HL-60/S4 treated with retinoic acid at 250 ng/mL for 4 days and 3 days (cell line): ENCODE measurements at regions not wholly inside any gene's neighbourhood (a gene's known extent, or its start where the extent isn't known, plus 50 kb on each side); places are given as distances from the start of the nearest gene placed in this dataset.

Experiments used
- in situ Hi-C: fragments of 300-500 bp; cut with MboI; formaldehyde crosslinking; loops from 2 replicates; pipeline ENCODE4 v1.7.0; 2022; ENCODE audit warnings: low sequenced_read_pairs

DNA sequence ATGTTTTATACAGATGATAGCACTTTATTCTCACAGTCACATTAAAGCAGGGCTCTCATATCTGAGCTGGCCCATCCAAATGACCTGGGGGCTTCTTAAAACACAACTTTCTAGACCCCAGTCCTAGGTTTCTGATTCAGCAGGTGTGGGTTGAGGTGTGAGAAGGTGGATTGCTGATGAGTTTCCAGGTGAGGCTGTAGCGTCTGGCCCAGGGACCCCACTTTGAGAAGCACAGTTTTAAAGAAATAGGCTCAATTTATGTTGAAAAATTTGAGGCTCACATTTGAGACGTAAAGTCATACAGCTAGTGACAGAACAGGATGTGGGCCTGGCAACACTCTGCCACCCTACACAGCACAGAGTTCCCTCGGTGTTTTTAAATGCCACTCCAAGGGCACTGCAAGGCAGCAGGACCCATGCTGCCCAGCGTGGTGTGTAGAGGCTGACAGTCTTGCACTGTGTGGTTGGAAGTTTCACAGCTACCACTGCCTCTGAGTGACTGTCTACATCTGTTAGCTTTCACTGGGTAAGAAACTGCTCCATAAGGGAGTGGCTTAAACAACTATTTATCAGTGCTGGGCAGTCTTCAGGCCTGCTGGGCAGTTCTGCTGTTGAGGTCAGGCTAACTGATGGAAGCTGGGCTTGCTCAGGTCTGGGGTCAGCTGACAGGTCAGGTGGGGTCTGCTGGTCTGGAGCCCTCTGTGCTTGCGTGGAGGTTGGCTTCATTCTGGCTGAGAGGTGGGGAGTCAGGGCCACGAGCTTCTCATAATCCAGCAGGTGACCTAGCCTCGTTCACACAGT, 319.7 kb downstream of the CXCL12 start:
- in situ Hi-C loops: no loop called here

DNA sequence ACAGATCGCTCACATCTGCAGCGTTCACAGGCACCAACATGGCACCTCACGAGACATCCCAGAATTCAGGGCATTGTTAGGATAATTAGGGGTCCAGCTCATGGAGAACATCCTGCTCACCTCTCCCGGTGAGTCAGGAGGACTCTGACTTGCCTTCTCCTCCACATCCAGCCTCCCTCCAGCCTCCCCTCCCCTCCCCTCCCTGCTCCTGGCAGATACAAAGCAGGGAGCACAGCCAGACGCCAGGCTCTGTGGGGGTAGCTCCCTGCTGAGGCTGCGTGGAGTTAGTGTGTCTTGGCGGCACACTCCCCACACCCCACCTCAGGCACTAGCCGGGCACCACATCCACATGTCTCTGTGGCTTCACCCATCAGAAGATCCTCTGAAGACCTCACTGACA, 320.6 kb downstream of the CXCL12 start:
- in situ Hi-C loops: no loop called here

DNA sequence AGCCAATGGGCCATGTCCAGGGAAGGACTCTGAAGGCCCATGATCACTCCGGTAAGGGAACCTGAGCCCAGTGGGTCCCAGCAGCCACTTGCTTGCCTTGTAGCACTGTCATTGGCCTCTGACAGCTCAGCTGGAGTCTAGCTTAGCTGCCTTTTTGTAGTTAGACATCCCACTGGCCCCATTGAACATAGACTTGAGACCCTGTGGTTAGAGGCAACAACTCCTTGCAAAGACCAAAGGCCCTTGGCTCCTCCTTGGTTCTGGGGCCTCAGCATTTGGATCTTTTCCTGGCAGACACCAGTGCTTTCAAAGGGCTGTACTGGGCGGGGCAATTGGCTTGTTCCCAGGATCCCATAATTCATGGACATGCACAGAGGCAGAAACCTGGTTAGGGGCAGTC, 321.2 kb downstream of the CXCL12 start:
- in situ Hi-C loops: no loop called here

DNA sequence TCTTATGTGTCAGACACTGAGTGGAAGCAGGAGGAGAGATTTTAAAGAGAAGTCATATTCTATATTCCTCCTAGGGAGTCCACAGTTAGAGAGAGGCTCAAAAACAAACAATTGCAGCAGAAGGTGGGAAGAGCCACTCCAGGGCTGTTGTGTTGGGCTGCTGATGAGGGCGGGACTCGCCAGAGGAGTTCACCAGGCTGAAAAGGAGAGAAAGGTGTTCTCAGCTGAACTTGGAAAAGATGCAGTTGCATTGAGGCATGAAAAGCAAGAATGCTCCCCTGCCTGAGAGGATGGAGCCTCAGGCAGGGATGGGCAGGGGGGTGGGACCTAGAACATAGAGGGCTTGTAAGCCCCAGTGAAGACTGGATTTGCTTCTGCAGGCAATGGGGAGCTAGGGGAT, 324.2 kb downstream of the CXCL12 start:
- in situ Hi-C loops: no loop called here

DNA sequence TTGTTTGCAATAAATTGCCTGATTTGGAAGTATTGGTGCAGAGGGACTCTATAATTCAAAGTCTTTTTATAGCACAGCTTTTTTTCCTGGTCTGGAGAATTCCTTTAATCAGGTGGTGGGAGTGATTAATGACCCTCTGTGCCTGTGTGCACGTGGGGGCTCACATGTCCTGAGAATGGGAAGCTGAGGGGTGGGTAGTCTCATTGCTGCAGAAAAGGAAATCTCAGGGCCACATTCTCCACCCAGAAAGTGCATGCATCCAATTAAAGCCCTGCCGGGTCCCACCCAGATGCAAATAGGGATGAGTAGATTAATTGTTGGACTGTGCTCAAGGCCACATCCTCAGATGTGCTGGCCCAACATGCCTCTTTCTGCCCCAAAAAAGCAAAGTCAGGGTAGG, 324.7 kb downstream of the CXCL12 start:
- in situ Hi-C loops: no loop called here

DNA sequence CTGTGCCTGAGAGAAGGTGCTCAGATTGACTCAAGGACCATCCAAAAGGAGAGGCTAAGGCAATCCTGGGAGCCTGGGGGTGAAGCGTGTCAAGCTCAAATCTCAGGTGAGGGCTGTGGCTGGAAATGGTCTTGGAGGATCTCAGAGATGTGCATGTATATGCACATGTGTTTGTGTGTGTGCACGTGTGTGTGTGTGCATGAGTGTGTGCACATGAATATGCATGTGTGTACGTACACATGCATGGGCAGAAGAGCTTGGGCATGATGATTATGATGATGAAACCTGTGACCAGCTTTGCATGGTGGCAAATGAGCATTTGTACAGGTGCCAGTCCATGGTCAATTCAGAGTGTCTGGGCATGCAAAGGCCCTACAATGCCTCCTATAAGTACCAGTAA, 326.6 kb downstream of the CXCL12 start:
- in situ Hi-C loops: no loop called here

DNA sequence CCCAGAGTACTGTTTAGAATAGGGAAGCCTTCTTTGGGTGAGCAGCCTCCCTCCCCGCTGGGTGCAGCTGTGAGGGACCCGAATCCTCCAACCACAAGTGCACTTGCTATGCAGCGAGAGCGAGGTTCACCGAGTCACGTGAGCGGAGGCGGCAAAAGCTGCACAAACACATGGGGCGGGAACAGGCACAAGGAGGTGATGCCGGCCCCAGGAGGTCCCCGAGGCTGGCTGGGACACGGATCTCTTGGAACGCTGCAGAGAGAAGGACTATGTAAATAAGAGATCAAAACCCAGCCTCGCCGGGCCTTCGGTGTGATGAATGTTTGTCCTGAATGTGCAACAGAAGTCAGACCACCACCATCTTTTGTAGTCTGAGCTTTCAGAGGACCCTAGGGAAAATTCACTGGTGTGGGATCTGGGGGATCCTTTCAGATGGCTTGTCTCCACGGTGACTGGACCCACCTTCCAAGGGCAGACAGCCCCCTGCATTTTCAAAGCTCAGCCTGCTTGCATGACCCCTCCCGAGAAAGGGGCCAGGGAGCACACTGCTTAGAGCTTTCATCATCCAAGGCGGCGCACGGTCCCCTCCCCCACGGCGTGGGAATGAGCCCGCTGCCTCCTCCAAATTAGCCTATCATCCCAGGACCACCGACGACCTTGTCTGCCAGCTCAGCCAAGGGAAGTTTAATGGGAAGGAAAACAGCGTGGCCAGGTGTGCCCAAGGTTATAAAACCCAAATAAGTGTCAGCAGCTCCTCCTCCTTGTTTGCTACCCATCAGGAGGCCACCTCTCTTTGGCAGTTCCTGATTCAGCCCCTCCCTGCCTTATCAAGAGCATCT, 327.7 kb downstream of the CXCL12 start:
- in situ Hi-C loops: no loop called here

DNA sequence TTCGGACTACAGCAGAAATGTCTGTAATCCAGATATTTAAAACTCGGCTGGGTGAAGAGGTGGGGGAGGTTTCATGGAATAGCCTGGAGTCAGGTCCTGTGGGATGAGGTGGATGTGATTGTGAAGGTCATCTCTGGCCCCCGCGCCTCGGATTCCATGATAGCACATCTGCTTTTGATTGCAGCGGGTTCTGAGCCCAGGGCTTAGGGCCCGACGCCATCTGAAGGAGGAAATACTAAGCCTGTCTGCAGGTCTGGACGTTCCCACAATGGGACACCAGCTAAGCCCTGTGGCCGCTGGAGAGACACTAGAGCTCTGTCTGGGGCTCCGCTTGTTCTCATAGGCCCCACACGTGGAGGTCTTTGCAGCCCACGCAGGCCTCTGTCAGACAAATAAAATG, 328.7 kb downstream of the CXCL12 start:
- in situ Hi-C loops: no loop called here

DNA sequence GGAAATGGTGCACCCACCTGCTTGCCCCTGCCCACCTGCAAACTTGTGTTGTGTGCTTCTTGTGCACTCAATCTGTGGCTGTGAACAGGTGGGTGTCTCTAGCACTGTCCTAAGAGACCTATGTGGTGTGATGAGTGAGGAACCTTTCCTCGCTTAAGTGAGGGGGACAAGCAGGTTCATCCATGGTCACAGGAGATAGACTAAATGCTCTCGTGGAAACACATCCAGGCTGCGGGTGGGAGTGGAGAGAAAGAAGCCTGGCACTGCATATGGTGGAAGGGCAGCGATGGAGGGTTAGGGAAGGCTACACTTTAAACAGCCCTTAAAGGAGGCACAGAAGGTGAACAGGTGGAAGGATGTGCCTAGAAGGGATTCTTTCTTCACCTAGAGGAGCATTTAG, 330.9 kb downstream of the CXCL12 start:
- in situ Hi-C loops: no loop called here

DNA sequence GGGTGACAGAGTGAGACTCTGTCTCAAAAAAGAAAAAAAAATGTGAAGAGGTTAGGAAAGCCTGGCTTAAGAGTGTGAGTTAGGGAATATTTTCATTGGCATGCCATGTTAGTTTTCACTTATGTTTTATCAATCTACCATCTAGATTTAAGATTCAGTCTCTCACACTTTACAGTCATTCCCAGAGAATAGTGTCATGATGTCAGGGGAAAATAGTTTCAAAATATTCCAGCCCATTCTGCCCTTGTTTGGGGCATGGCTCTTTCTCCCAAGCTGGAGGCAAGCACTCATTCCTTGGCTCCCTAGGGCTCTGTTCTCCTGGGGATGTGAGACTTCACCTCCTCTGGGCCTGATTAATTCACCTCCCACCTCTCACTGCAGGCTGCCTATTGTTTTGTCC, 331.5 kb downstream of the CXCL12 start:
- in situ Hi-C loops: no loop called here

DNA sequence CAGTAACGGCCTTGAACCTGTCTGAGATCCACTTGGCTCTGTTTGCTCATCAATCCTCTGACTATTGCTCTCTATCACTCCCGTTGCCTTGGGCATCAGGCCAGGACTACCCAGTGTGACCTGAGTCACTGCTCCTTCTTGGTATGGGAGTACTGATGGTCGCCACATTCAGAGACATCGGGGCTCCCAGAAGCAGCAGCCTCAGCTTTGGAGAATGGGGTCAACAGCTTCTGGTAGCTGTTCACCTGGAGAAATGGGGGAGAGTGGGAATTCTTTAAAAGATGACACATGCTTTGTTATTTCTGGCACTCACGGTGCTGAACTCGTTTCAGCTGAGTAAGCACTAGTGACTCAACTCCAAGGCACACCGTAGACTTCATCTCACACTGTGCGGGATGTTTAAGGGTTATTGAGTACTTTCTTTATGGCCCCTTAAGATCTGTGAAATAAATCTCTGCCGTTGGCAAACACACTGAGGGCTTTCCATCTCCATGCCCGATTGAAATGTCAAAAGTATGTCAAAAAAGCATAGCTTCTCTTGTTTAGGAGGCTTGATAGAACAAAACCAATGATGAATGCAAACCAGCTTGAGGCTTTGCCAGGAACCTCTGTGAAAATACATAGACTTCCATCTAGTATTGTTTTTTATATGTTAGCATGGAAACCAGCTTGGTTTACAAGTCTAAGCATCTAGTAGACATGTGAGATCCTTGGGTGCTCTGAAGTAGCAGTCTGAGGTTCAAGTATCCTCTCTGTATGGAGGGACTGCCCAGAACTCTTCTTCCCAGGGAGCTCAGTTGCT, 333.1 kb downstream of the CXCL12 start:
- in situ Hi-C loops: no loop called here

DNA sequence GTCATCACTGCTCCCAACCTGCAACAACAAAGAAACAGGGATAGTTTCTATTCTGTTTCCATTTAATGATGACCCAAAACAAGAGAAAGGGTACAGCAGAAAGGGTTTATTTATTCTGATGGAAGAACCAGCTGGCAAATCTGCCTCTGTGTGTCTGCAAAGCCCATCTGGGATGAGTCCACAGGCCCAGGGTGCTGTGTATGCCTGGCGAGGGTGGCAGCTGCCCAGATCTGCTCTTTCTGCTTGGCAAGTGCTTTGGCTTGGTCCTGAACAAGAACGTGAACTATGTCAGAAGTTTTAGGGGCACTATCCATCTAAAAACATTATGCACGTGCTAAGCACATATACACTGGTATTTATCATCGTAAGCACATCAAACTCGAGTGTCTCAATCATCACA, 333.8 kb downstream of the CXCL12 start:
- in situ Hi-C loops: no loop called here

DNA sequence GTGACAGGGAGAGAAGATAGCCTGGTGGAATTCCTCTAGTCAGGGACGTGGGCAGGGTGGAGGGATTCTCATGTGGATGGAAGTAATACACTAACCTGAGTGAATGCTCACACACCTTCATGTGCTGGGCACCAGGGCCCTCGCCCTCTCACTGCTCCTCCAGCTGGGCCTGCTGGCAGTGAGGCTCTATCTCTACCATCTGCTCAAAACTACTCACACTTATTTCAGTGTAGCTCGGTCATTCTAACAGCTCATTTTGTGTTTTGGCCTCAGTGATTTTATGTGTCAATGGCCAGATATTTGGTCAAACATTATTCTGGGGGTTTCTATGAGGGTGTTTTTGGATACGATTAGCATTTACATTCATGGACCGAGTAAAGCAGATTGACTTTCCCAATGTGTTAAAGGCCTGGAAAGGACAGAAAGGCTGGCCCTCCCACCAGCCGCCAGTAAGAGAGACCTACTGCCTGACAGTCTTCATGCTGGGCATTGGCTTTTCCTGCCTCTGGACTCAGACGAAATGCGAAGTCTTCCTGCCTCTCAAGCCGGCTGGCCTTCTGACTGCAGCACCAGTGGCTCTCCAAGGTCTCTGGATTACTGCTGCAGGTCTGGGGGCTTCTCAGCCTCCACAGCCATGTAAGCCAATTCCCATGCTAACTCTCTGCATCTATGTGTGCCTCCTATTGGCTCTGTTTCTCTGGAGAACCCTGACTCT, 335.4 kb downstream of the CXCL12 start:
- in situ Hi-C loops: no loop called here

DNA sequence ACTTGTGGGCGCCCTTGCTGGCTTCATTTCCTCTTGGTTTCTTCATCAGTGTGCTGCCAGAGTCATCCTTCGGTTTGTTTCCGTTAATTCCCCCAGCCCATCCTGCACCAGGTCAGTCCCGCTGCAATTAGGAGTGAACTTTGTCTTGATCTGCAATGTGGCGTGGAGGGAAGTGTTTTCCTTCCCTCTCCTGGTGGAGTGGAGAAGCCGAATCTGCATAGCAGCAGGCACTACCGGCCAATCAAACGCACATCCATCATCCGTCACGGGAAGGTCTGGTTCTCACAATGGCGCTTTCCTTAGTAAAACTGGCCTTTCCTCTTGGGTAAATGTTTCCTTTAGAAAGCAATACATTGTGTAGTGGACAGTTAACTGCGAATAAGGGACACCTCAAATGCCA, 337.5 kb downstream of the CXCL12 start:
- in situ Hi-C loops: no loop called here

DNA sequence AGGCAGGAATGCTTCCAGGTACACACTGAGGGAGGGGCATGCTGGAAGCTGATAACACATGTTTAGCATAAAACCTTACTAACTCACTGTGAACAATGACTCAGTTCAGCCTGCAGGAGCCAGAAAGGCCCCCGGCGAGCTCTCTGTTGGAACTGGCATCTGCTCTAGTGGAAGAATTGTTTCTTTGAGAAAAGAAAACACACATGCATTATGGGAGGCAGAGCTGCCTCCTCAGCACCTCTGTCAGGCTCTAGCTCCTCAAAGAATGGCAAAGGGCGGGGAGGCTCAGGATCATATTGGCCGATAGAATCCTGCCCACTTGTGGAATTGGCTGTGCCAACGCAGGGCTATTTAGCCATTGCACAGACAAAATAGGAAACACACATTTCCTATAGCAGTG, 338.3 kb downstream of the CXCL12 start:
- in situ Hi-C loops: no loop called here

DNA sequence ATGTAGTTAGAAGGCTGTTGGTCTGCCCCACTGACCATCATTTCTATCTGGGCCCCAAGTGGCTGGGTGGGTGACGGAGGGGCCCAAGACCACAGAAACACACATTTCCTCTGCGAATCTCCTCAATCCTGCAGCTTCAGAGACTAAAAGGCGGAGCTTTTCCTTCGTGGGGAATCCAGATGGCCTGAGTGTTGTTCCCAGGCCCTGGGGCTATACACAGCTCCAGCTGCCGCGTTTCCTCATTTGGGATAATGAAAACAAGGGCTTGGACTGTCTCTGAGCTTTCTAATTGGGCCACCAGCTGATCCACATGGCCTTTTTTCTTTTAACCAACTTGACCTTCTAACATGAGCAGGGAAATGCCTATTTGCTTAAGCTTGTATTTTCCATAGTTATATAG, 339.9 kb downstream of the CXCL12 start:
- in situ Hi-C loops: no loop called here

DNA sequence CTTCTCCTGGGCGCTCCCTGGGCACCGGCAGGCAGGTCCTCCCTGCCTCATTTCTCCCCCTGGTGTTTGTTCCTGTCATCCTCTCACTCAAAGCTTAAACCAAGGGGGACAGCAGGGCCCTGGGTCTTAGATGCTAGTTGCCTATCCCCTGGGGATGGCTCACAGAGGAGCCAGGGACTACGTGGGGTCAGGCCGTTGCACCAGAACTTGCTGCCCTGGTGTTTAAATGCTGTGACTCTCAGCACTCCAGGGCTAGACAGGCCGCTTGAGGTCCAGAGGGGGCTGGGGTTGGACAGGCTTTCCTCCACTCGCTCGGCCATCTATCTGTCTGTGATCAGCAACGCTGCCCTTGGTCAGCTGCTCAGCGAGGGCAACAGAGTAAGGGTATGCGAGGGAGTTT, 340.3 kb downstream of the CXCL12 start:
- in situ Hi-C loops: no loop called here

DNA sequence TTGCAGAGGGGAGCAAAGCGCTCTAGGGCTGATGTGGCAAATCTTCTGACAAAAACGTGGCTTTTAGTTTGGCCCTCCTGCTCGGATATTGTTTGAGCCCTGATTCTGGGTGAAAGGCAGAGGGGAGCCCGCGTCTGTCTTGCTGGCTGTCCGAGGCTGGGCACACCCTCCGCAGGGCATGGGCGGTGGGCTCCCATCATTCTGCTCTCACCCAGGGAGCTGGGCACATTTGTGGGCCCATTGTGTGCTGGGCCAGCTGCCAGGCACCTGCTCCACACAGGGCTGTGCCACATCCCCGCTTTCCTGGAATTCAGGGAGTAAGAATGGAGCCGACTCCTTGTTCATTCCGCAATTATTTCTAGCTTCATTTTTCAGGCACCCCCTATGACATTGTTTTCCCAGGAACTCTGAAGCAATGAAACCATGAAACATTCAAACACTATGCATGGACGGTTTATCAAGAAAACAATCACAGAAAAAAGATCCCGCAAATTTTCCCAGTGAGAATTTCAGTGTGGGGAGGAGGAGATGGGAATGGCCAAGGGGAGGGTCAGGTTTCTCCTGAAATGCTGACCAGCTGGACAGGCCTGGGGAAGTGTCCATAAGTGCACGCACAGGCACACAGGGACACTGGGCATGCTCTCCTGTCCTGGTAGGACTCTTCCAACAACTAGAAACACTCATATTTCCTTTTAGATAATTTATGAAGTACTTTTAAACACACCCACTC, 341.1 kb downstream of the CXCL12 start:
- in situ Hi-C loops: no loop called here

DNA sequence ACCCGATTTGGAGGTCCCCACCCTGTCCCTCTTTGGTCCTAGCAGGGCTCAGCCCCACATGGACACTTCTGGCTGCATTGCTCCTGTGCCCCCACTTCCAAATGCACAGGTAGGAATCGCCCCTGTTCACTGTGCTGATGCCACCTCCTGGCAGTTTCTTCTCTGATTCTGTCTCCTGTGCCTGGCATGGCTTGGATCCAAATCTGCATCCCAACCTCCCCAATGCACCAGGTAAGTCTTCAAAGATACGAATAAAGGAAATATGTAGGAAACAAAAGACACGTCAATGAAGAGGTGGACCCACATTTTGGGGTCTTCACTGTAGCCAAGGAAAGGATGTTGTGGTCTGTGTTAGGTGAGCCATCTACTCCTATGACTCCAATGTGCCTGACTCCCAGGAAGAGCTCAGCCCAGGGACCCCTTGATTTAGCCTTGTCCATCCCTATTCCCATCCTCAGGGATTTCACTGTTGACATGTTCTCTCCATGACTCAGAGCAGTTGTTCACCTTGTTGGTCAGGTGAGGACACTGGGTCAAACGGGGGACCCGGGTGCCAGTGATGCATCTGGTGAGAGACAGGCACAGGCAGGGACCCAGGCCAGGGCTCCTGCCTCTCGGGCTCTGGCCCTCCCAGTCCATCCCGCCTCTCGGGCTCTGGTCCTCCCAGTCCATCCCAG, 341.8 kb downstream of the CXCL12 start:
- in situ Hi-C loops: no loop called here
